ENCODE measurements at regions not wholly inside any gene's neighbourhood (a gene's known extent, or its start where the extent isn't known, plus 50 kb on each side); places are given as distances from the start of the nearest gene placed in this dataset.

DNA sequence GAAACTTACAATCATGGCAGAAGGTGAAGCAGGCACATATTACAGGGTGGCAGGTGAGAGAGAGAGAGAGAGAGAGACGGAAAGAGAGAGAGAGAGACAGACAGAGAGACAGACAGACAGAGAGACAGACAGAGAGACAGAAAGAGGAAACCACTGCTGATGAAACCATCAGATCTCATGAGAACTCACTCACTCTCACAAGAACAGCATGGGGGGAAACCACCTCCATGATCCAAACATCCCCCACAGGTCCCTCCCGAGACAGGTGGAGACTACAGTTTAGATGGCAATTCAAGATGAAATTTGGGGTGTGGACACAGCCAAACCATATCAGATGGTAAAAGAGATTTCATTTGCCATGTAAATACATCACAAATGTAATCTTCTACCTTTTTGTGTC is 708.1 kb downstream of the MRPL39 start:
- no peak for TF ChIP-seq EZH2 (optimal IDR thresholded peaks at IDR 0.05; ENCODE audit: low read depth, low read length)
- TF ChIP-seq, protein P1, sequence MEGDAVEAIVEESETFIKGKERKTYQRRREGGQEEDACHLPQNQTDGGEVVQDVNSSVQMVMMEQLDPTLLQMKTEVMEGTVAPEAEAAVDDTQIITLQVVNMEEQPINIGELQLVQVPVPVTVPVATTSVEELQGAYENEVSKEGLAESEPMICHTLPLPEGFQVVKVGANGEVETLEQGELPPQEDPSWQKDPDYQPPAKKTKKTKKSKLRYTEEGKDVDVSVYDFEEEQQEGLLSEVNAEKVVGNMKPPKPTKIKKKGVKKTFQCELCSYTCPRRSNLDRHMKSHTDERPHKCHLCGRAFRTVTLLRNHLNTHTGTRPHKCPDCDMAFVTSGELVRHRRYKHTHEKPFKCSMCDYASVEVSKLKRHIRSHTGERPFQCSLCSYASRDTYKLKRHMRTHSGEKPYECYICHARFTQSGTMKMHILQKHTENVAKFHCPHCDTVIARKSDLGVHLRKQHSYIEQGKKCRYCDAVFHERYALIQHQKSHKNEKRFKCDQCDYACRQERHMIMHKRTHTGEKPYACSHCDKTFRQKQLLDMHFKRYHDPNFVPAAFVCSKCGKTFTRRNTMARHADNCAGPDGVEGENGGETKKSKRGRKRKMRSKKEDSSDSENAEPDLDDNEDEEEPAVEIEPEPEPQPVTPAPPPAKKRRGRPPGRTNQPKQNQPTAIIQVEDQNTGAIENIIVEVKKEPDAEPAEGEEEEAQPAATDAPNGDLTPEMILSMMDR (IDR thresholded peaks at IDR 0.05; ENCODE audit: low read length) = no peak
